HepG2 (cell line): ENCODE measurements at regions not wholly inside any gene's neighbourhood (a gene's known extent, or its start where the extent isn't known, plus 50 kb on each side); places are given as distances from the start of the nearest gene placed in this dataset.

Experiments used
- ATAC-seq: fragments of 200-7000 bp; cut with Tn5 transposase; 3 replicates; pipeline ENCODE4 v1.9.1; 2020; ENCODE audit warnings: mild to moderate bottlenecking, moderate library complexity
- BruUV-seq: library from RNA; stranded (reverse); fragments of 400-500 nt; replicated peaks from 2 replicates; lab custom pipeline; 2021; lab: Mats Ljungman, UMichigan
- CTCF ChIA-PET: fragments of 300-600 bp; formaldehyde crosslinking; extraction: SDS; loops from one replicate; lab custom pipeline; 2021; ENCODE audit warnings: low total read pairs, inconsistent platforms, low intra/inter-chr PET ratio; lab: Yijun Ruan, JAX
- POLR2A ChIA-PET: fragments of 350-600 bp; sonication (Branson Sonifier 250); formaldehyde crosslinking; loops from one replicate; lab custom pipeline; 2020; ENCODE audit warnings: antibody characterized with exemption, inconsistent platforms; lab: Yijun Ruan, JAX
- DNase-seq: peaks from one replicate; pipeline ENCODE4 v3.0.0-alpha.2; 2015; ENCODE audit warnings: low spot score
- FAIRE-seq: peaks from 3 replicates; lab custom pipeline; 2011; peaks lifted over from hg19 to GRCh38; lab: Jason Lieb, UNC
- H2AFZ ChIP-seq: one replicate; pipeline ENCODE4 v1.6.1; 2011; ENCODE audit warnings: low read length, inconsistent platforms
- H3K27ac ChIP-seq: fragments of 300-600 bp; 3 replicates; pipeline ENCODE4 v1.8.0; 2011; ENCODE audit warnings: mixed run types, mild to moderate bottlenecking, mixed read lengths, low read length, inconsistent platforms; ENCODE audit not compliant: insufficient read depth; ENCODE audit errors: extremely low read length
- H3K27me3 ChIP-seq, 2 experiments: fragments of 200-600 bp in 1 of 2; 2 replicates in 1 of 2; 3 replicates in 1 of 2; pipeline versions ENCODE4 v1.6.0 to v1.8.0; 2011; ENCODE audit warnings: low read length in 2 of 2, mild to moderate bottlenecking in 2 of 2, moderate library complexity in 2 of 2, inconsistent platforms in 1 of 2; ENCODE audit not compliant: insufficient read depth in 2 of 2, control insufficient read depth in 1 of 2
- H3K36me3 ChIP-seq, 2 experiments: fragments of 200-600 bp in 1 of 2; replicated peaks in 1 of 2; 2 replicates in 1 of 2; 3 replicates in 1 of 2; pipeline versions ENCODE4 v1.5.1 to v1.8.0; 2011; ENCODE audit warnings: low read length in 2 of 2, inconsistent platforms in 1 of 2; ENCODE audit not compliant: insufficient read depth in 2 of 2, control insufficient read depth in 1 of 2
- H3K4me1 ChIP-seq: 2 replicates; pipeline ENCODE4 v1.5.1; 2012; ENCODE audit warnings: low read length, inconsistent platforms; ENCODE audit not compliant: insufficient read depth
- H3K4me2 ChIP-seq: 2 replicates; pipeline ENCODE4 v1.6.0; 2011; ENCODE audit warnings: low read depth, low read length, inconsistent platforms
- H3K4me3 ChIP-seq, 3 experiments: fragments of 200-600 bp in 1 of 3; sonication (generic), shearing (Covaris generic) in 1 of 3; replicated peaks in 1 of 3; 2 replicates each; pipeline ENCODE4 v1.5.1; 2011 to 2016; ENCODE audit warnings: low read length in 3 of 3, inconsistent platforms in 2 of 3, low read depth in 2 of 3, mild to moderate bottlenecking in 2 of 3, control low read depth in 1 of 3, mixed read lengths in 1 of 3; ENCODE audit not compliant: insufficient read depth in 1 of 3
- H3K79me2 ChIP-seq: one replicate; pipeline ENCODE4 v1.6.1; 2011; ENCODE audit warnings: low read length, inconsistent platforms; ENCODE audit not compliant: insufficient read depth
- H3K9ac ChIP-seq: 2 replicates; pipeline ENCODE4 v1.6.0; 2011; ENCODE audit warnings: mild to moderate bottlenecking, low read depth, low read length, inconsistent platforms; ENCODE audit not compliant: insufficient read depth
- H3K9me3 ChIP-seq: 2 replicates; pipeline ENCODE4 v1.5.1; 2012; ENCODE audit warnings: mild to moderate bottlenecking, low read length
- H4K20me1 ChIP-seq: 2 replicates; pipeline ENCODE4 v1.6.0; 2011; ENCODE audit warnings: inconsistent platforms, mild to moderate bottlenecking, low read length, moderate library complexity; ENCODE audit not compliant: insufficient read depth
- FOXP1 ChIP-seq, 2 experiments: fragments of 450-650 bp in 1 of 2; IDR thresholded peaks; 2 replicates each; pipeline ENCODE4 v1.6.1; 2017 to 2018; ENCODE audit warnings: antibody characterized with exemption in 1 of 2
- HIVEP1 ChIP-seq: sonication (generic); formaldehyde crosslinking; IDR thresholded peaks from 2 replicates; pipeline ENCODE4 v1.4.0; 2020; ENCODE audit warnings: mild to moderate bottlenecking, missing genetic modification reagents
- HNRNPL ChIP-seq: fragments of 200-400 bp; formaldehyde crosslinking; IDR thresholded peaks from 2 replicates; pipeline ENCODE4 v1.6.1; 2017; ENCODE audit warnings: mild to moderate bottlenecking, low read depth, low read length
- HOXA3 ChIP-seq: sonication (generic); formaldehyde crosslinking; IDR thresholded peaks from 2 replicates; pipeline ENCODE4 v1.5.0; 2020; ENCODE audit warnings: missing genetic modification reagents
- KDM1A ChIP-seq: IDR thresholded peaks from 2 replicates; pipeline ENCODE4 v1.6.1; 2016; ENCODE audit warnings: missing compliant biosample characterization
- NR1H2 ChIP-seq: sonication (generic); formaldehyde crosslinking; IDR thresholded peaks from 2 replicates; pipeline ENCODE4 v1.8.1; 2022; ENCODE audit warnings: low read depth, missing genetic modification reagents, borderline replicate concordance
- PCBP2 ChIP-seq: fragments of 200-400 bp; formaldehyde crosslinking; optimal IDR thresholded peaks from 2 replicates; pipeline ENCODE3; 2018; ENCODE audit warnings: low read length, low read depth; ENCODE audit not compliant: poor library complexity, severe bottlenecking
- PLRG1 ChIP-seq: fragments of 450-650 bp; conservative IDR thresholded peaks from 2 replicates; pipeline ENCODE4 v1.6.1; 2016
- PRPF4 ChIP-seq: fragments of 200-400 bp; formaldehyde crosslinking; IDR thresholded peaks from 2 replicates; pipeline ENCODE4 v1.6.1; 2016; ENCODE audit warnings: low read length, low read depth; ENCODE audit not compliant: poor library complexity, severe bottlenecking
- SETDB1 ChIP-seq: sonication (generic); formaldehyde crosslinking; IDR thresholded peaks from 2 replicates; pipeline ENCODE4 v1.5.1; 2020; ENCODE audit warnings: missing genetic modification reagents, mild to moderate bottlenecking, borderline replicate concordance
- SNRNP70 ChIP-seq: fragments of 200-400 bp; formaldehyde crosslinking; IDR thresholded peaks from 2 replicates; pipeline ENCODE4 v1.6.1; 2017; ENCODE audit warnings: mild to moderate bottlenecking, low read depth, low read length, moderate library complexity
- TRIM24 ChIP-seq: sonication (generic); formaldehyde crosslinking; IDR thresholded peaks from 2 replicates; pipeline ENCODE4 v1.8.0; 2022; ENCODE audit warnings: mild to moderate bottlenecking, missing genetic modification reagents
- ZKSCAN8 ChIP-seq: IDR thresholded peaks from 2 replicates; pipeline ENCODE4 v1.6.1; 2016; ENCODE audit warnings: borderline replicate concordance, missing genetic modification reagents, missing compliant biosample characterization
- ZNF484 ChIP-seq: sonication (generic); formaldehyde crosslinking; IDR thresholded peaks from 2 replicates; pipeline ENCODE4 v1.5.1; 2020; ENCODE audit warnings: mild to moderate bottlenecking, low read depth, missing genetic modification reagents, borderline replicate concordance
- ZNF775 ChIP-seq: sonication (generic); formaldehyde crosslinking; IDR thresholded peaks from 2 replicates; pipeline ENCODE4 v1.4.0; 2020; ENCODE audit warnings: missing genetic modification reagents, mild to moderate bottlenecking, moderate library complexity, borderline replicate concordance
- WGBS: methylation state at CpG from one replicate; pipeline ENCODE4 v1.1.6; 2017; ENCODE audit warnings: low lambda C conversion rate; 5-methylcytosine and 5-hydroxymethylcytosine counted together
- in situ Hi-C: cut with HindIII; loops from 2 replicates; pipeline ENCODE4 v1.10.0; 2017; ENCODE audit warnings: low pct_unique_long_range_greater_than_20kb; ENCODE audit not compliant: extremely low pct_ligation_motif_present
- intact Hi-C: fragments of 100-400 bp; cut with micrococcal nuclease; formaldehyde crosslinking; loops from one replicate; pipeline ENCODE4 v1.10.0; 2022; ENCODE audit not compliant: unreplicated experiment
- TF ChIP-seq, protein P1 (sequence below): fragments of 450-650 bp; IDR thresholded peaks from 2 replicates; pipeline ENCODE4 v1.6.1; 2017; ENCODE audit warnings: mild to moderate bottlenecking
- TF ChIP-seq, protein P2 (sequence below): sonication (generic); formaldehyde crosslinking; IDR thresholded peaks from 2 replicates; pipeline ENCODE4 v1.5.0; 2020; ENCODE audit warnings: mild to moderate bottlenecking, missing genetic modification reagents, moderate library complexity
- TF ChIP-seq, protein P3 (sequence below): sonication (generic); formaldehyde crosslinking; IDR thresholded peaks from 2 replicates; pipeline ENCODE4 v1.5.0; 2020; ENCODE audit warnings: mild to moderate bottlenecking, missing genetic modification reagents

- in situ Hi-C loops, result no loop called here
- Histone ChIP-seq H3K27ac (no peak overlapping the region), H3K4me2 (no peak overlapping the region), H3K27me3 (no peaks in the 10 kb centered on the region), H4K20me1 (no peaks in the 10 kb centered on the region), H3K4me3 (no peak overlapping the region), H3K9ac (no peak overlapping the region), H3K4me1 (no peaks in the 10 kb centered on the region), H3K79me2 (no peaks in the 10 kb centered on the region), H3K9me3 (no peaks in the 10 kb centered on the region), H2AFZ (no peak overlapping the region), H3K36me3 (no peaks in the 10 kb centered on the region)
- WGBS, result 0% methylated on average over 2 of the region's 2 CpGs
- TF ChIP-seq HNRNPL (no peak), NR1H2 (CRISPR knock-in tag) (no peak), PRPF4 (no peak), ZNF775 (CRISPR knock-in tag) (no peak), PCBP2 (no peak), SETDB1 (CRISPR knock-in tag) (no peak), TRIM24 (CRISPR knock-in tag) (no peak), KDM1A (no peak), PLRG1 (no peak), SNRNP70 (no peak), ZKSCAN8 (no peak), HOXA3 (CRISPR knock-in tag) (no peak), HIVEP1 (no peak), FOXP1 (IDR thresholded peaks at IDR 0.05) (no peak), FOXP1 (CRISPR knock-in tag; IDR thresholded peaks at IDR 0.05) (no peak), ZNF484 (CRISPR knock-in tag) (no peak)
- TF ChIP-seq, protein P1, sequence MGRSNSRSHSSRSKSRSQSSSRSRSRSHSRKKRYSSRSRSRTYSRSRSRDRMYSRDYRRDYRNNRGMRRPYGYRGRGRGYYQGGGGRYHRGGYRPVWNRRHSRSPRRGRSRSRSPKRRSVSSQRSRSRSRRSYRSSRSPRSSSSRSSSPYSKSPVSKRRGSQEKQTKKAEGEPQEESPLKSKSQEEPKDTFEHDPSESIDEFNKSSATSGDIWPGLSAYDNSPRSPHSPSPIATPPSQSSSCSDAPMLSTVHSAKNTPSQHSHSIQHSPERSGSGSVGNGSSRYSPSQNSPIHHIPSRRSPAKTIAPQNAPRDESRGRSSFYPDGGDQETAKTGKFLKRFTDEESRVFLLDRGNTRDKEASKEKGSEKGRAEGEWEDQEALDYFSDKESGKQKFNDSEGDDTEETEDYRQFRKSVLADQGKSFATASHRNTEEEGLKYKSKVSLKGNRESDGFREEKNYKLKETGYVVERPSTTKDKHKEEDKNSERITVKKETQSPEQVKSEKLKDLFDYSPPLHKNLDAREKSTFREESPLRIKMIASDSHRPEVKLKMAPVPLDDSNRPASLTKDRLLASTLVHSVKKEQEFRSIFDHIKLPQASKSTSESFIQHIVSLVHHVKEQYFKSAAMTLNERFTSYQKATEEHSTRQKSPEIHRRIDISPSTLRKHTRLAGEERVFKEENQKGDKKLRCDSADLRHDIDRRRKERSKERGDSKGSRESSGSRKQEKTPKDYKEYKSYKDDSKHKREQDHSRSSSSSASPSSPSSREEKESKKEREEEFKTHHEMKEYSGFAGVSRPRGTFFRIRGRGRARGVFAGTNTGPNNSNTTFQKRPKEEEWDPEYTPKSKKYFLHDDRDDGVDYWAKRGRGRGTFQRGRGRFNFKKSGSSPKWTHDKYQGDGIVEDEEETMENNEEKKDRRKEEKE, result no peak
- TF ChIP-seq, protein P2, sequence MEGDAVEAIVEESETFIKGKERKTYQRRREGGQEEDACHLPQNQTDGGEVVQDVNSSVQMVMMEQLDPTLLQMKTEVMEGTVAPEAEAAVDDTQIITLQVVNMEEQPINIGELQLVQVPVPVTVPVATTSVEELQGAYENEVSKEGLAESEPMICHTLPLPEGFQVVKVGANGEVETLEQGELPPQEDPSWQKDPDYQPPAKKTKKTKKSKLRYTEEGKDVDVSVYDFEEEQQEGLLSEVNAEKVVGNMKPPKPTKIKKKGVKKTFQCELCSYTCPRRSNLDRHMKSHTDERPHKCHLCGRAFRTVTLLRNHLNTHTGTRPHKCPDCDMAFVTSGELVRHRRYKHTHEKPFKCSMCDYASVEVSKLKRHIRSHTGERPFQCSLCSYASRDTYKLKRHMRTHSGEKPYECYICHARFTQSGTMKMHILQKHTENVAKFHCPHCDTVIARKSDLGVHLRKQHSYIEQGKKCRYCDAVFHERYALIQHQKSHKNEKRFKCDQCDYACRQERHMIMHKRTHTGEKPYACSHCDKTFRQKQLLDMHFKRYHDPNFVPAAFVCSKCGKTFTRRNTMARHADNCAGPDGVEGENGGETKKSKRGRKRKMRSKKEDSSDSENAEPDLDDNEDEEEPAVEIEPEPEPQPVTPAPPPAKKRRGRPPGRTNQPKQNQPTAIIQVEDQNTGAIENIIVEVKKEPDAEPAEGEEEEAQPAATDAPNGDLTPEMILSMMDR (CRISPR knock-in tag), result no peak
- TF ChIP-seq, protein P3, sequence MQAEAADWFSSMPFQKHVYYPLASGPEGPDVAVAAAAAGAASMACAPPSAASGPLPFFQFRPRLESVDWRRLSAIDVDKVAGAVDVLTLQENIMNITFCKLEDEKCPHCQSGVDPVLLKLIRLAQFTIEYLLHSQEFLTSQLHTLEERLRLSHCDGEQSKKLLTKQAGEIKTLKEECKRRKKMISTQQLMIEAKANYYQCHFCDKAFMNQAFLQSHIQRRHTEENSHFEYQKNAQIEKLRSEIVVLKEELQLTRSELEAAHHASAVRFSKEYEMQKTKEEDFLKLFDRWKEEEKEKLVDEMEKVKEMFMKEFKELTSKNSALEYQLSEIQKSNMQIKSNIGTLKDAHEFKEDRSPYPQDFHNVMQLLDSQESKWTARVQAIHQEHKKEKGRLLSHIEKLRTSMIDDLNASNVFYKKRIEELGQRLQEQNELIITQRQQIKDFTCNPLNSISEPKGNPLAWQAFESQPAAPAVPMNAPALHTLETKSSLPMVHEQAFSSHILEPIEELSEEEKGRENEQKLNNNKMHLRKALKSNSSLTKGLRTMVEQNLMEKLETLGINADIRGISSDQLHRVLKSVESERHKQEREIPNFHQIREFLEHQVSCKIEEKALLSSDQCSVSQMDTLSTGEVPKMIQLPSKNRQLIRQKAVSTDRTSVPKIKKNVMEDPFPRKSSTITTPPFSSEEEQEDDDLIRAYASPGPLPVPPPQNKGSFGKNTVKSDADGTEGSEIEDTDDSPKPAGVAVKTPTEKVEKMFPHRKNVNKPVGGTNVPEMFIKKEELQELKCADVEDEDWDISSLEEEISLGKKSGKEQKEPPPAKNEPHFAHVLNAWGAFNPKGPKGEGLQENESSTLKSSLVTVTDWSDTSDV (CRISPR knock-in tag), result no peak
- CTCF ChIA-PET, result no interaction called here
- no peak for DNase-seq
- FAIRE-seq, result no peak
- no TSS peak for BruUV-seq
- POLR2A ChIA-PET, result no interaction called here
- intact Hi-C loops, result no loop called here
- ATAC-seq, result no peak
Measured at GRCh38 chr4:111933703-111934102, 211.6 kb upstream of the FAM241A start.
